HepG2 (cell line): ENCODE measurements at regions not wholly inside any gene's neighbourhood (a gene's known extent, or its start where the extent isn't known, plus 50 kb on each side); places are given as distances from the start of the nearest gene placed in this dataset.

Experiments used
- RFX5 ChIP-seq: IDR thresholded peaks from 2 replicates; pipeline ENCODE4 v1.6.1; 2011; ENCODE audit warnings: low read depth, low read length, improper control_type of control experiment
- ZBTB2 ChIP-seq: sonication (generic); formaldehyde crosslinking; IDR thresholded peaks from 2 replicates; pipeline ENCODE4 v1.8.0; 2022; ENCODE audit warnings: low read depth, missing genetic modification reagents
- ZNF709 ChIP-seq: sonication (generic); formaldehyde crosslinking; IDR thresholded peaks from 2 replicates; pipeline ENCODE4 v1.5.0; 2020; ENCODE audit warnings: mild to moderate bottlenecking, missing genetic modification reagents
- TF ChIP-seq, protein P1 (sequence below): sonication (generic); formaldehyde crosslinking; IDR thresholded peaks from 2 replicates; pipeline ENCODE4 v1.5.0; 2020; ENCODE audit warnings: mild to moderate bottlenecking, missing genetic modification reagents, moderate library complexity
- TF ChIP-seq, protein P2 (sequence below): sonication (generic); formaldehyde crosslinking; IDR thresholded peaks from 2 replicates; pipeline ENCODE4 v1.4.0; 2020; ENCODE audit warnings: missing genetic modification reagents

GRCh38 chr5:74562122-74562521 is 78.4 kb downstream of the ENC1 start:
- TF ChIP-seq ZBTB2 (CRISPR knock-in tag) (no peak), ZNF709 (CRISPR knock-in tag) (no peak), RFX5 (no peak)
- TF ChIP-seq, protein P1, sequence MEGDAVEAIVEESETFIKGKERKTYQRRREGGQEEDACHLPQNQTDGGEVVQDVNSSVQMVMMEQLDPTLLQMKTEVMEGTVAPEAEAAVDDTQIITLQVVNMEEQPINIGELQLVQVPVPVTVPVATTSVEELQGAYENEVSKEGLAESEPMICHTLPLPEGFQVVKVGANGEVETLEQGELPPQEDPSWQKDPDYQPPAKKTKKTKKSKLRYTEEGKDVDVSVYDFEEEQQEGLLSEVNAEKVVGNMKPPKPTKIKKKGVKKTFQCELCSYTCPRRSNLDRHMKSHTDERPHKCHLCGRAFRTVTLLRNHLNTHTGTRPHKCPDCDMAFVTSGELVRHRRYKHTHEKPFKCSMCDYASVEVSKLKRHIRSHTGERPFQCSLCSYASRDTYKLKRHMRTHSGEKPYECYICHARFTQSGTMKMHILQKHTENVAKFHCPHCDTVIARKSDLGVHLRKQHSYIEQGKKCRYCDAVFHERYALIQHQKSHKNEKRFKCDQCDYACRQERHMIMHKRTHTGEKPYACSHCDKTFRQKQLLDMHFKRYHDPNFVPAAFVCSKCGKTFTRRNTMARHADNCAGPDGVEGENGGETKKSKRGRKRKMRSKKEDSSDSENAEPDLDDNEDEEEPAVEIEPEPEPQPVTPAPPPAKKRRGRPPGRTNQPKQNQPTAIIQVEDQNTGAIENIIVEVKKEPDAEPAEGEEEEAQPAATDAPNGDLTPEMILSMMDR, result no peak
- TF ChIP-seq, protein P2, sequence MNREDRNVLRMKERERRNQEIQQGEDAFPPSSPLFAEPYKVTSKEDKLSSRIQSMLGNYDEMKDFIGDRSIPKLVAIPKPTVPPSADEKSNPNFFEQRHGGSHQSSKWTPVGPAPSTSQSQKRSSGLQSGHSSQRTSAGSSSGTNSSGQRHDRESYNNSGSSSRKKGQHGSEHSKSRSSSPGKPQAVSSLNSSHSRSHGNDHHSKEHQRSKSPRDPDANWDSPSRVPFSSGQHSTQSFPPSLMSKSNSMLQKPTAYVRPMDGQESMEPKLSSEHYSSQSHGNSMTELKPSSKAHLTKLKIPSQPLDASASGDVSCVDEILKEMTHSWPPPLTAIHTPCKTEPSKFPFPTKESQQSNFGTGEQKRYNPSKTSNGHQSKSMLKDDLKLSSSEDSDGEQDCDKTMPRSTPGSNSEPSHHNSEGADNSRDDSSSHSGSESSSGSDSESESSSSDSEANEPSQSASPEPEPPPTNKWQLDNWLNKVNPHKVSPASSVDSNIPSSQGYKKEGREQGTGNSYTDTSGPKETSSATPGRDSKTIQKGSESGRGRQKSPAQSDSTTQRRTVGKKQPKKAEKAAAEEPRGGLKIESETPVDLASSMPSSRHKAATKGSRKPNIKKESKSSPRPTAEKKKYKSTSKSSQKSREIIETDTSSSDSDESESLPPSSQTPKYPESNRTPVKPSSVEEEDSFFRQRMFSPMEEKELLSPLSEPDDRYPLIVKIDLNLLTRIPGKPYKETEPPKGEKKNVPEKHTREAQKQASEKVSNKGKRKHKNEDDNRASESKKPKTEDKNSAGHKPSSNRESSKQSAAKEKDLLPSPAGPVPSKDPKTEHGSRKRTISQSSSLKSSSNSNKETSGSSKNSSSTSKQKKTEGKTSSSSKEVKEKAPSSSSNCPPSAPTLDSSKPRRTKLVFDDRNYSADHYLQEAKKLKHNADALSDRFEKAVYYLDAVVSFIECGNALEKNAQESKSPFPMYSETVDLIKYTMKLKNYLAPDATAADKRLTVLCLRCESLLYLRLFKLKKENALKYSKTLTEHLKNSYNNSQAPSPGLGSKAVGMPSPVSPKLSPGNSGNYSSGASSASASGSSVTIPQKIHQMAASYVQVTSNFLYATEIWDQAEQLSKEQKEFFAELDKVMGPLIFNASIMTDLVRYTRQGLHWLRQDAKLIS, result no peak
